Lung microvascular endothelial cell (primary cell): ENCODE measurements at regions not wholly inside any gene's neighbourhood (a gene's known extent, or its start where the extent isn't known, plus 50 kb on each side); places are given as distances from the start of the nearest gene placed in this dataset.

Source experiments
- DNase-seq, 2 donors: peaks; one replicate each; pipeline versions ENCODE4 v3.0.0 to v3.0.0-alpha.2; 2010; ENCODE audit warnings: low read depth in 2 of 2

- DNase-seq = no peak
Measured at GRCh38 chr18:78199002-78199401, 780.6 kb upstream of the SALL3 start.

DNA sequence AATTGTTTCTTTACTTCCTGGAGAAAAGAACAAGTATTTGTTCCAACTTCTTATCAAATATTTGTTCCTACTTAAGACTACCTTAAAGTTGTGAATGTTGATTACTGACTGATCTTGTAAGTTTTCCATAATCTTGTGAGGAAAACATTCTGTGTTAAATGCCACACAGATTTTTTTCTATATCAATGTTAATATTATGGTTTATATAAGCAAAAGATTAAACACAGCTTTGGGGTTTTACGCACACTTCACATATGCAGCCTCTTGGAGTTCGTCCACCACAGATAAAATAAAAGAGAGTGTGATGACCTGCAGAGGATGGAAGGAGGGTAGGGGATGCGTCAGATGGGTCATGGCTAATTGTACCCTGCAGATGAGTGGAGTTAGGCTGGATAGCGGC is 780.0 kb upstream of the SALL3 start:
- no peak for DNase-seq

- DNase-seq = no peak
Measured at GRCh38 chr18:78207942-78208341, 771.7 kb upstream of the SALL3 start.

DNA sequence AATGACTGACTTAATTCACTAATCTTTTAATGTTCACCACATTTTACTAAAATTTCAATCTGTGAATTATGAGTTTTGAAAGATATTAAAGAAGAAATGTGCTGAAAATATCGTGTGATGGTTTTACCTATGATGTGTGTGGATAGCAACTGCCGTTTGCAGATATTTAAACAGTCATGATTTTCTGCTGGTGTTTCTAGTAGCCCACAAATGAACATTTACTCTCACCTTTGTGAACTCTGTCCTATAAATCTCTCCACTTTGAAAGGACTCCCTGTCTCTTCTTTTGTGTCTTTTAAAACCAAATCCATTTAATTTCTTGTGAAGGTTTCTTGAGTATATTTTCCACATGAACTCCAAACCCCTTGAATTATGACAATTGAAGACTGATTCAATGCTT is 771.2 kb upstream of the SALL3 start:
- no peak for DNase-seq

DNA sequence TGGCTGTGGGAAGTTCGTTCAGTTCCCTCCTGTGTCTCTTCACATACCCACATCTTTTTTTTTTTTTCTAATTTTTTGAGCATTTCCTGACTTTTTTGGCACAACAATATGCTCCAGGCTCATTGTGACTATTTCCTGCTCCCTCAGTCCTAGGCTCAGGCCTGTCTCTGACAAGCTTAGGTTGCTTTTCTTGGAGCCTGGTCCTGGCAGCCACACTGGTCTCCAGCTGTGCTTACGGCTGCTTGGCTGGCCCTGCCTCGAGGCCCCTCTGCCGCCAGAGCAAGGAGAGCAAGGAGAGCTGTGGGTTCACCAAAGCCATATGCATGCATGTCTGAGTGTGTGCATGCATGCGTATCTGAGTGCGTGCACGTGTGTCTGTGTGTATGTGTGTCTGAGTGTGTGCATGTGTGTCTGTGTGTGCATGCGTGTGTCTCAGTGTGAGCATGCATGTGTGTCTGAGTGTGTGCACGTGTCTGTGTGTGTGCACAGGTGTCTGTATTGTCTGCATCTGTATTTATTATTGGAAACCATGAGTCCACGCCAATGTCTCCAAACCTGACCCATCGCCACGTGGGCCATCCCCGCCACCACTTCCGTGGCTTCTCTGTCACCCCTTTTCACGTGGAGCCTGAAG is 766.1 kb upstream of the SALL3 start:
- DNase-seq = no peak

DNA sequence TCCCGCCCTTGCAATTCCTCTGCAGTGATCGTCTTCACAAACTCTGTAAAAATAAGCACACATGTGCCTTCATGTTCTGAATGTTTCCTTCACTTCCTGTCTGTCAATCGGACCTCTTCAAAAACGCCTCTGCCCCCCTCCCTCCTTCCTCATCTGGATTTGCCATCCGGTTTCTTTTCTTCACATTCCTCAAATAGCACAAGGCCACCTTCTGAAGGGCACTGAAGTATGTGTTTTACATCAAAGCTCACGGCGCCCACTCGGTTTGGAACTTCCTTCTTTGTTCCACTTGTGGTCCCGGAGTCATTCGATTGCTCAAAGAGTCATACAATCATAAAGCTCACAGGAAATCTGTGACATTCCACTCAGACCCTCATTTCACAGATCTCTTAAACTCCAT is 758.1 kb upstream of the SALL3 start:
- DNase-seq = no peak

DNA sequence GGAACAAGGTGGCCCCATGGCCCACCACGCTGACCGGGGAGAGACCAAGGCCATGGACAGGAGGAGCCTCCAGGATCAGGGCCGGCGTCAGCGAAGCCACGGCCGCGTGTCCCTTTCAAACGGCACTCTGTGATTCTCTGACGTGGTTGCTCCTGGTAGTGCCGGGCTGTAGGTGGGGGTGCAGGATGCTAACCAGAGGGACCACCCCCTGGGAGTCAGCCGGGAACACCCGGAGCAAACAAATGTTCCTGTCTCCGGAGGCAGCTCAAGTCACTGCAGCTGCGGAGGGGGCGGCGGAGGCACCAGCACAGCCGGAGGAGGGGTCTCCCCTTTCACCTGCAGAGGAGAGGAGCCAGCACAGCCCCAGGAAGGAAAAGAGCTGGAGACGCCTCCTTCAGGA is 750.6 kb upstream of the SALL3 start:
- no peak for DNase-seq

GRCh38 chr18:78230911-78231310 is 748.7 kb upstream of the SALL3 start:
- DNase-seq = no peak

- no peak for DNase-seq
Measured at GRCh38 chr18:78232196-78232595, 747.4 kb upstream of the SALL3 start.

DNA sequence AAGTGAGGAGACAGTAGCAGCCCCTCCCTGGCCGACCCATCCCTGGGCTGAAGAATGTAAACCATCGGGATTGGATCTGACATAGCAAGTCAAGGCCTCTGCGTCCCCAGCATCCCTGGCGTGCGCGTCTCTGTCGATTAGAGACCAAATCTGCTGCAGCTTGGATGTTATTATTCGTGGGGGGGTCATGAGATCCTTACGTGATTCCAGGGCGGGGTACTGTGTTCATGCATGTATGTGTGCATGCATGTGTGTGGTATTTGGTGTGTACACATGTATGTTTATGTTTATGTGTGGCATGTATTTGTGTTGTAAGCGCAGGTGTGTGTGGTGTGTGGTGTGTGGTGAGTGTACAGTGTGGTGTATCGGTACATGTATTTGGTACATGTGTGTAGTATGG is 741.8 kb upstream of the SALL3 start:
- DNase-seq = no peak

GRCh38 chr18:78238404-78239089 is 741.1 kb upstream of the SALL3 start:
- no peak for DNase-seq

GRCh38 chr18:78239090-78239457 is 740.5 kb upstream of the SALL3 start:
- no peak for DNase-seq

DNA sequence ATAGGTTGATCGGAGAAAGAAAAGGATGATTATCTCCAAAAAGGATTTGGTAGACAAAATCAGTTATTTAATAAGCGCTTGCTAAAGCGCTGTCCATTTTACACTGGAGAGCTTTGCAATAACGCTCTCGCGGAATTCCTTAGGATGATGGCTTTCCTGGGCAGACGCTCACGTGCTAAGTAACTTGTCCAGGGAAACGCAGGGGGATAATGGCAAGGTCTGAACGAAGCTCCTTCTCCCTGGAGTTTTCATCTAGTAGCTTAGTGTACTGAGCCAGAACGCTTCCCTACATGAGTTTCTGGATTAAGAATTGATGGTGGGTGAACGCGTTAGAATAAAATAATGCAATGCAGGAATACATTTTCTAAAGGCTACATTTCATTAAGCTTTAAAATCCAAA is 739.5 kb upstream of the SALL3 start:
- DNase-seq = no peak

DNA sequence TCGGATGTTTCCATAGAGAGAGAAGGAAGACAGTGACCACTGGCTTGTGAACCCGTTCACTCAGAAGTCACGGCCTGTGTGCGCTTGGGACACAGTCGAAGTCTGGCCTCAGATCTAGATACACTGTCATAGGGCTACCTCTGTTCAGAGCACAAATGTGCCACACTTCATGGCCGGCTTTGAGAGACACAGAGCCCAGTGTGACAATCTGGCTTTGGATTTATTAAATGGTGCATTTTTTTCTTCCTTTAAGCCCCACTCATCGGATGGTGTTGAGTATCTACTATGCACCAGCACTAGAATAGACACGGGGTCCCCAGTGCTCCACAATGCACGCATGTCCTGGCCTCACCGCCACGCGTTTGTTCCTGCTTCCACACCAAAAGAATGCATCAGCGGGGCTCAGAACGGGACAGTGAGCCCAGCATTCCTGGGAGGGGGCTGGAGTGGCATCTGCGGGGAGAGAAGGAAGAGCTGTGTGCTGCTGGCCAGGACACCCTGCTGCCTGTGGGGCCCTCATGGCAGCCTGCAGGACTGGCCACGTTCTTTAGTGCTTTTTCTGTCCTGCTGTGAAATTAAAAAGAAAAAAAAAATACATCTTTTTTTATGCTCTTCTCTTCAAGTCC is 738.9 kb upstream of the SALL3 start:
- no peak for DNase-seq

DNA sequence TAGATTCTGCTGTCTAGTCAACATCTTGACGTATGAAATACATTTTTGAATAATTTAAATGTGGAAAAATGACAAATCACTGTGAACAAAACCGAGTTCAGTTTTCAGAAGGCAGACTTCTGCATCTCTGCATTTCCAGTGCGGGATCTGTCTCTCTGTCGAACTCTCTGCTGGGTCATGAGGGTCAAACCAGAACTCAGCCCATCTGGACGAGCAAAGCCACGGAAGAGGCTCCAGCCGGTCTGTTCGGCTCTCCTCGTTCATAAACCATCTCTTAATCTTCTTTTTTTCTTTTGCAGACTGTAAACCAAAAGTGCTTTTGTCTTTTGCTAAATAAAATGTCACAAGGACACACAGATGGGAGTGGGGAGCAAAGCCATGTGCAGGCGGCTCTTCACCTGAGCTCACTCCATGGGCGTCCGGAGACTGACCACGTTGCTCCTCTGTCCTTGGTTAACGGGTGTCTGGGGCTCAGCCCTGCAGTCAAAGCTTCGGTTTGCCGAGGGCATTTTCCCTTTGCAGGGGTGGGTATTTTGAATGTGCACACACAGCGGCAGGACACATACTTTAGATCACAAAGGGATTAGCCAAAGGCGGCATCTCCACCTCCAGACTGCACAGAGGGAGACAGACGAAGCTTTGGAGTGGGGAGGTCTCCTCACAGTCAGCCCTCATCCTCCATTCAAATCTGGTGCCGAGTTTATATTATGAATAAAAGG is 737.9 kb upstream of the SALL3 start:
- DNase-seq = no peak

- DNase-seq = no peak
Measured at GRCh38 chr18:78242254-78242643, 737.4 kb upstream of the SALL3 start.

DNA sequence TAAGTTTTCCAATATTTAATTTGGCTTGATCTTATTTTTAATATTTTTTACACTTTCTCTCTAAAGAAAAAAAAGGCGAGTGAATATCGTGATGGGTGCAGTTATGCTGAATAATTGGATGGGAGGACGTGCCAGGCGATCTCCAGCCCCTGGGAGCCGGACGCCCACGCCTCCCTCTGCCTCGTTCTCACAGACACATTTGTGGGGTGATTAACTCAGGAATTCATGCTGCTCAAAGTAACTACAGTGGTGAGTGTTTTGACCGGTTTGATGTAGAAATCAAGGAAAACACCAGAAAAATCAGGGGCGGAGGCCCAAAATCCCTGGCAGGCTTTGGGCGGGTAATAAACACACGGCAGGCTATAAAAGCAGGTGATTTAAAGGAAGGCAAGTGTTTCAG is 736.8 kb upstream of the SALL3 start:
- DNase-seq = no peak

GRCh38 chr18:78244779-78245178 is 734.8 kb upstream of the SALL3 start:
- no peak for DNase-seq

DNA sequence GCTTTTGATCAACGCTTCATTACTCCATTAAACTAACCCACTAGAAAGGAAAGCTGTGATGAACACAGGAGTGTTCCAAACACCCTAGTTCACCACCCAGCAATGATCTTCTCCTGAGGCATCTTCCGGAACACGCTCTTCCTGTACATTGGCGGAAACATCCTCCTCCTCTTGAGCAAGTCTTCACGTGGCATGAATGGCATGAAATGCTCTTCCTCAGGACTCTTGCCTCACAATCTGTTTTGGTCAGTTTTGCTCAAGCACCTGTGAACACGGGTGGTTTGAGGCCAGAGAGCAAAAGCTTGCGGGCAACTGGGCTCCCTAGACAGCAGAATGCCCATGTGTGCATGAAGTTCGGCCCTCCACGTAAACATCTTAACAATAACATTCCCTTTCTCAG is 734.2 kb upstream of the SALL3 start:
- no peak for DNase-seq

GRCh38 chr18:78246050-78246449 is 733.6 kb upstream of the SALL3 start:
- no peak for DNase-seq

- DNase-seq = no peak
Measured at GRCh38 chr18:78246588-78246987, 733.0 kb upstream of the SALL3 start.

- no peak for DNase-seq
Measured at GRCh38 chr18:78247615-78248289, 731.9 kb upstream of the SALL3 start.
